ENCODE measurements at regions not wholly inside any gene's neighbourhood (a gene's known extent, or its start where the extent isn't known, plus 50 kb on each side); places are given as distances from the start of the nearest gene placed in this dataset.

DNA sequence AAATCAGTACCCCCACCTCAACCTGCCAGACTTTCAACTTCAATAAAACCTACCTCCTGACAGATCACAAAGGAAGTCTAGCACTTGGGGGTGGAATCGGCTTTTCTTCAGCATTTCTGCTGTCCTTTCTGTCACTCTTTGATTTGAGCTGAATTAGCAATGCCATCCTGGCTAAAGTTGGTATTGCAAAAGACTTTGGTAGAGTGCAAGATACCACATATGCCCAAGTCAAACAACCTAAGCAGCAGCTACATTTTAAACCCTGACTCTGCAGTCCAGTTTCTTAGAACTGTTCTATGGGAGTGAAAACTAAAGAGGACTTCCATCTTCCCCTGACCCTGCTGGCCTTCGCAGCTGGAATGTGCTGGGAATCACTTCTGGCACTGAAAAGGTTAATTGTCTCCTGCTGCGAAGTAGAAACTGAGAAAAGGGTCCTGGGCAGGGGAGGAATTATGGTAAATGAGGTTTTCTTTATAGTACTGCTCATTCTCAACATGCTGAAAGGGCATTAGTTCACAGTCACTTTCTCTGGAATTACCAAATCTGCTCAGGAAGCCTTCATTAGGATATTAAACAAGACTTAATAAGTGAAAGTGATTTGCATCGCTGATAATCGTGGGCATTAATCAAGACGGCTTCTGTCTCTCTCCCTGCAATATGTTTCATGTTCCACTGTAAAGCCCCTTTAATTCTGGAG, 126.2 kb upstream of the SMYD2 start:
- TF ChIP-seq POLR2A (IDR thresholded peaks at IDR 0.05) = no peak
- TF ChIP-seq, protein P1, sequence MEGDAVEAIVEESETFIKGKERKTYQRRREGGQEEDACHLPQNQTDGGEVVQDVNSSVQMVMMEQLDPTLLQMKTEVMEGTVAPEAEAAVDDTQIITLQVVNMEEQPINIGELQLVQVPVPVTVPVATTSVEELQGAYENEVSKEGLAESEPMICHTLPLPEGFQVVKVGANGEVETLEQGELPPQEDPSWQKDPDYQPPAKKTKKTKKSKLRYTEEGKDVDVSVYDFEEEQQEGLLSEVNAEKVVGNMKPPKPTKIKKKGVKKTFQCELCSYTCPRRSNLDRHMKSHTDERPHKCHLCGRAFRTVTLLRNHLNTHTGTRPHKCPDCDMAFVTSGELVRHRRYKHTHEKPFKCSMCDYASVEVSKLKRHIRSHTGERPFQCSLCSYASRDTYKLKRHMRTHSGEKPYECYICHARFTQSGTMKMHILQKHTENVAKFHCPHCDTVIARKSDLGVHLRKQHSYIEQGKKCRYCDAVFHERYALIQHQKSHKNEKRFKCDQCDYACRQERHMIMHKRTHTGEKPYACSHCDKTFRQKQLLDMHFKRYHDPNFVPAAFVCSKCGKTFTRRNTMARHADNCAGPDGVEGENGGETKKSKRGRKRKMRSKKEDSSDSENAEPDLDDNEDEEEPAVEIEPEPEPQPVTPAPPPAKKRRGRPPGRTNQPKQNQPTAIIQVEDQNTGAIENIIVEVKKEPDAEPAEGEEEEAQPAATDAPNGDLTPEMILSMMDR (IDR thresholded peaks at IDR 0.05) = no peak
- Histone ChIP-seq H3K4me3 (replicated peaks in 1 of 3) (no peak overlapping the region), H3K27ac (no peak overlapping the region), H3K9me3 (no peaks in the 10 kb centered on the region), H3K36me3 (no peaks in the 10 kb centered on the region), H3K4me1 (no peaks in the 10 kb centered on the region), H3K27me3 (no peaks in the 10 kb centered on the region)
- 53 to 55% methylated on average over 6 of the region's 6 CpGs for WGBS, 2 donors
- intact Hi-C loops (cut with DNase I) = no loop called here
- no peak for DNase-seq

- DNase-seq = no peak
- no peaks in the 10 kb centered on the region for H3K27me3 ChIP-seq
- 61 to 71% methylated on average over 2 of the region's 2 CpGs for WGBS, 2 donors
- TF ChIP-seq POLR2A (IDR thresholded peaks at IDR 0.05) = no peak
- TF ChIP-seq, protein P1 (IDR thresholded peaks at IDR 0.05) = no peak
- H3K9me3 ChIP-seq = no peaks in the 10 kb centered on the region
- H3K36me3 ChIP-seq = no peaks in the 10 kb centered on the region
- intact Hi-C loops (cut with DNase I) = no loop called here
- H3K4me3 ChIP-seq (replicated peaks in 1 of 3) = no peak overlapping the region
- H3K4me1 ChIP-seq = no peaks in the 10 kb centered on the region
- H3K27ac ChIP-seq = no peak overlapping the region
Measured at GRCh38 chr1:214155987-214156625, 124.9 kb upstream of the SMYD2 start.

DNA sequence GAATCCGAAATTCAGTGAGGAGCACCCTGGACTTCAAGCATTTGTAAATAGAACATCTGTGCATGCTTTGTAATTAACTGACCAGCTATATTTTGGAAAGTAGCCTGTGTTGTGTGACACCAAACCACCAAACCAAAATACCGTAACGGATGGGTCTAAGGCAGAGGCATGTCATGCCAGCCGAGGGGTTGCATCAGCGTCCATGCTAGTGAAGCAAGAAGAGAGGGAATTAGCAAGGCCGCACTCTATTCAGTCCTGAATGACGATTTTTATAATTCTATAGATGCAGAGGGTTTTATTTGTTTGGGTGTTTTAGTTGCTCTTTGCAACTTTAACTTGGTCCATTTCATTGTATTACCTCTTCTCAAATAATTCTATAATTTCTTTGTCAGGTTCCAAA, 116.8 kb upstream of the SMYD2 start:
- no peak overlapping the region for H3K27ac ChIP-seq
- DNase-seq = no peak
- H3K9me3 ChIP-seq = no peaks in the 10 kb centered on the region
- TF ChIP-seq POLR2A (IDR thresholded peaks at IDR 0.05) = no peak
- TF ChIP-seq, protein P1 (IDR thresholded peaks at IDR 0.05) = no peak
- WGBS, 2 donors = 88 to 91% methylated on average over 7 of the region's 7 CpGs
- H3K4me1 ChIP-seq = no peaks in the 10 kb centered on the region
- H3K4me3 ChIP-seq (replicated peaks in 1 of 3) = no peak overlapping the region
- intact Hi-C loops (cut with DNase I) = no loop called here
- no peaks in the 10 kb centered on the region for H3K27me3 ChIP-seq
- no peaks in the 10 kb centered on the region for H3K36me3 ChIP-seq

DNA sequence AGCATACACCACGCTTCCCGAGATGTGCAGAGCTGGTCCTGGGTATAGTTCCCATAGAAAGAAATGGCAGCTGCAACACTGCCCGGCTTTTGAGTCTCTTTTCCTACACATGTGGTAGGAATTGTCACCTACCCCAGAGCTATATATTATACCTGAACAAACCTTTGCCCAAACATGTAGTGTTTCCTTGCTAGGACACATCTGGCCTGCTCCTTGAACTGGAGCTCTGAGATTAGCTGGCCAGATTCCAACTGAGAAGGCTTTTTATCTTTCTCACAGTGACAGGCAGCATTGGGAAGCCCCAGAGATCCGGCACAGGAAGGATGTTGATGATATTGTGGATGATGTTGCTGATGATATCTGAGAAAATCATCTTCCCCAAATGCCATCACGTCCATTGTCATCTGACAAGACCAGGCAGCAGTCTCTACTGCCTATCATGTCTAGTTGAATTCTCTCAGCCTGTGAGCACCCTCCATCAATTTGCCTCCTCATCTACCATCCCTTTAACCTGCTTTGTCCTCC, 115.0 kb upstream of the SMYD2 start:
- Histone ChIP-seq H3K27ac (no peak overlapping the region), H3K9me3 (no peaks in the 10 kb centered on the region), H3K4me1 (no peaks in the 10 kb centered on the region), H3K4me3 (replicated peaks in 1 of 3) (no peak overlapping the region), H3K27me3 (no peaks in the 10 kb centered on the region), H3K36me3 (no peaks in the 10 kb centered on the region)
- no peak for TF ChIP-seq POLR2A (IDR thresholded peaks at IDR 0.05)
- TF ChIP-seq, protein P1 (IDR thresholded peaks at IDR 0.05) = no peak
- 70 to 75% methylated on average over 5 of the region's 5 CpGs for WGBS, 2 donors
- intact Hi-C loops (cut with DNase I) = no loop called here
- no peak for DNase-seq
